ENCODE measurements at regions not wholly inside any gene's neighbourhood (a gene's known extent, or its start where the extent isn't known, plus 50 kb on each side); places are given as distances from the start of the nearest gene placed in this dataset.
"Not testable (repeated sequence)": the region's sequence is repeated elsewhere in the genome, so short reads cannot be mapped to it uniquely, and the experiment has no call there.

DNA sequence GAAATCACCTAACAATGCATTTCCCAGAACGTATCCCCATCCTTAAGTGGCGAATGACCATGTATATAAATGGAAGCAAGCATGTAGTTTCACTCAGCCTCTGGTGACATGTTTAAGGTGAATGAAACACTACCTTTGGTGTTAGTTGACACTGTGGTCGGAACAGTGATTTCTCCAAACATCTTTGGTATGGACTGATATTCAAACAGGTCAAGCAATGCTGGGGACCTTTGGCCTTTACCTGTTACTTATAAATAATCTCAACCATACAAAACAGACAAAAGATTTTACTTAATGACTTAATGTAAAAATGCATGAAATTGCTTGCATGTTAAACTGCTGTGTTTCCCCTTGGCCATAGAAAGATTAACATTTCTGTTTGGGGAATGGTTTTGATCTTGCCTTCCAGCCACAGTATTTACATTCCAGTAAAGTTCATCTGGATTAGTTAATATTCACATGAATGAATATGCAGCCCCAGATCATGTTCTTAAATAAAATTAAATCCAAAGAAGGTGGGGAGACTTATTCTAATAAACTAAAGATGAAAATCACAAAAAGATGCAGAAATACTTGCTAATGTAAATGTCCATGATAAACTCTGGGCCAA lies 74.4 kb upstream of the HES1 start:
- H3K4me3 ChIP-seq (ENCODE audit: low read depth, low read length), result no peak overlapping the region
- TF ChIP-seq, protein P1, sequence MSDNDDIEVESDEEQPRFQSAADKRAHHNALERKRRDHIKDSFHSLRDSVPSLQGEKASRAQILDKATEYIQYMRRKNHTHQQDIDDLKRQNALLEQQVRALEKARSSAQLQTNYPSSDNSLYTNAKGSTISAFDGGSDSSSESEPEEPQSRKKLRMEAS (IDR thresholded peaks at IDR 0.05; ENCODE audit: low read depth, low read length), result no peak
- TF ChIP-seq POLR2A (IDR thresholded peaks at IDR 0.05; ENCODE audit: extremely low read depth, insufficient read length) (no peak), MYC (IDR thresholded peaks at IDR 0.05; ENCODE audit: low read depth, low read length) (no peak)
- TF ChIP-seq, protein P2, sequence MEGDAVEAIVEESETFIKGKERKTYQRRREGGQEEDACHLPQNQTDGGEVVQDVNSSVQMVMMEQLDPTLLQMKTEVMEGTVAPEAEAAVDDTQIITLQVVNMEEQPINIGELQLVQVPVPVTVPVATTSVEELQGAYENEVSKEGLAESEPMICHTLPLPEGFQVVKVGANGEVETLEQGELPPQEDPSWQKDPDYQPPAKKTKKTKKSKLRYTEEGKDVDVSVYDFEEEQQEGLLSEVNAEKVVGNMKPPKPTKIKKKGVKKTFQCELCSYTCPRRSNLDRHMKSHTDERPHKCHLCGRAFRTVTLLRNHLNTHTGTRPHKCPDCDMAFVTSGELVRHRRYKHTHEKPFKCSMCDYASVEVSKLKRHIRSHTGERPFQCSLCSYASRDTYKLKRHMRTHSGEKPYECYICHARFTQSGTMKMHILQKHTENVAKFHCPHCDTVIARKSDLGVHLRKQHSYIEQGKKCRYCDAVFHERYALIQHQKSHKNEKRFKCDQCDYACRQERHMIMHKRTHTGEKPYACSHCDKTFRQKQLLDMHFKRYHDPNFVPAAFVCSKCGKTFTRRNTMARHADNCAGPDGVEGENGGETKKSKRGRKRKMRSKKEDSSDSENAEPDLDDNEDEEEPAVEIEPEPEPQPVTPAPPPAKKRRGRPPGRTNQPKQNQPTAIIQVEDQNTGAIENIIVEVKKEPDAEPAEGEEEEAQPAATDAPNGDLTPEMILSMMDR (IDR thresholded peaks at IDR 0.05; ENCODE audit: low read depth, low read length), result no peak
- no peak for DNase-seq (ENCODE audit: low read depth)

DNA sequence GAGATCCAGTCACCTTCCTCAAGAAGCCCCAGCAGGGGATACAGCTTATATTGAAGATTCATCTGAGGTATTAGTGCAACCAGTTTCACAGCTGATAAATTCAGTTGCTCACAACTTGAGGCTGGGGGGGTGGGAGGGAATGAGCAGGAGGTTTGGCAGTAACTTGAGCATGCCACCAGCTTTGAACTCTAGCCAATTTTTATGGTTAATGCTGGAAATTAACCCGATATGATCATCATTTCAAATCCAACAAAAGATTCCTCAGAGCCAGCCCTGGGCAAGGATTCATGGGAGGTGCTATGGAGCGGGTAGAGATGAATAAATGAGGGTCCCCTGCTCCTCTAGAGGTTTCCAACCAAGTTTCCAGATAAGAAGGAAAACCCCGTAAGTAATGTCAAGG lies 73.1 kb upstream of the HES1 start:
- no peak for DNase-seq (ENCODE audit: low read depth)
- TF ChIP-seq, protein P1 (IDR thresholded peaks at IDR 0.05; ENCODE audit: low read depth, low read length), result no peak
- TF ChIP-seq, protein P2 (IDR thresholded peaks at IDR 0.05; ENCODE audit: low read depth, low read length), result no peak
- TF ChIP-seq MYC (IDR thresholded peaks at IDR 0.05; ENCODE audit: low read depth, low read length) (no peak), POLR2A (IDR thresholded peaks at IDR 0.05; ENCODE audit: extremely low read depth, insufficient read length) (no peak)
- no peak overlapping the region for H3K4me3 ChIP-seq (ENCODE audit: low read depth, low read length)

DNA sequence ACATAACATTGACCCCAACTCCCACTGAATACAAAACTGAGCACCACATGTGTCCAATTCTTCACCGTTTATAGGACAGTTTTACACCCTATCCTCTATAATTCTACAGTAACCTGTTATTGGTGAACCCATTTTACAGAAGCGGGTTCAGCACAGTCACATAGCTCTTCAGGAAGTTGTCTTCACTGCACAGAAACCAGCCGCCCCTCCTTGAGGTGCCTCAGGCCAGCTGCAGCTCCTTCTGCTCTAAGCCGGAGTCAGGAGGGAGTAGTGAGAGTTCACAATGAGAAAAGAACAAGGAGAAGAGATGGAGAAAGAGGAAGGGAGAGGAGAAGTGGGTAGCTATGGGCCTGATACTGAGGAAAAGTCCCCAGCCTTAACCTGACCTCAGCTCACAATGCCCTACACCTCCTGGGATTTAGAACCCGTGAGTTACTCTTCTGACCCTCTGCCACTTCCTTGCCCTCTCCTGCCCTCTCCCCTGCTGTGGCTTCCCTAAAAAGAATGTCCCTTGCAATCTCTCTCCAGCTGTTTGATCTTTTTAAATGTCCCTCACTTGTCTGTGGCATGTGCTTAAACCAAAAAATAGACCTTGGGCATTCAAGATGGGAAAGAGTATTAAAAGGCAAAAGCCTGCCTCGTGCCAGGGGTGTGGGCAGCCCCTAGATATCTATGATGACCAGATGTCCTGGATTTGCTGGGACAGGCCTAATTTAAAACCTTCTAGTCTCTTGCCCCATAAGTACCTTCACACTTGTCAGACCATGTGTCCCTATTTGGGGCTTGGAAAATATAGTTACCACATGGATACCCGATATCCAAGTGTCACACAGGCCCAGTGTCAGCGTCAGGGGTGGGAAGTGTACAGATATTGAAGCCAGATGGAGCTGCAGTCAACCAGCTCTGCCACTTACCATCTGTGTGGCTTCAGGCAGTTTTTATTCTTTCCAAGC lies 71.3 kb upstream of the HES1 start:
- no peak overlapping the region for H3K4me3 ChIP-seq (ENCODE audit: low read depth, low read length)
- DNase-seq (ENCODE audit: low read depth), result no peak
- TF ChIP-seq, protein P2 (IDR thresholded peaks at IDR 0.05; ENCODE audit: low read depth, low read length), result no peak
- TF ChIP-seq, protein P1 (IDR thresholded peaks at IDR 0.05; ENCODE audit: low read depth, low read length), result no peak
- no peak for TF ChIP-seq POLR2A (IDR thresholded peaks at IDR 0.05; ENCODE audit: extremely low read depth, insufficient read length)
- no peak for TF ChIP-seq MYC (IDR thresholded peaks at IDR 0.05; ENCODE audit: low read depth, low read length)

DNA sequence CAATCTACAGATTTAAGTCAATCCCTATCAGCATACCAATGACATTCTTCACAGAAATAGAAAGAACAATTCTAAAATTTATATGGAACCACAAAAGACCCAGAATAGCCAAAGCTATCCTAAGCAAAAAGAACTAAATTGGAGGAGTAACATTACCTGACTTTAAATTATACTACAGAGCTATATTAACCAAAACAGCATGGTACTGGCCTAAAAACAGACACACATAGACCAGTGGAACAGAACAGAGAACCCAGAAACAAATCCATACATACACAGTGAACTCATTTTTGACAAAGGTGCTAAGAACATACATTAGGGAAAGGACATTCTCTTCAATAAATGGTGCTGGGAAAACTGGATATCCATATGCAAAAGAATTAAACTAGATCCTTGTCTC lies 68.6 kb upstream of the HES1 start:
- not testable (repeated sequence) for H3K4me3 ChIP-seq (ENCODE audit: low read depth, low read length); DNase-seq (ENCODE audit: low read depth)

DNA sequence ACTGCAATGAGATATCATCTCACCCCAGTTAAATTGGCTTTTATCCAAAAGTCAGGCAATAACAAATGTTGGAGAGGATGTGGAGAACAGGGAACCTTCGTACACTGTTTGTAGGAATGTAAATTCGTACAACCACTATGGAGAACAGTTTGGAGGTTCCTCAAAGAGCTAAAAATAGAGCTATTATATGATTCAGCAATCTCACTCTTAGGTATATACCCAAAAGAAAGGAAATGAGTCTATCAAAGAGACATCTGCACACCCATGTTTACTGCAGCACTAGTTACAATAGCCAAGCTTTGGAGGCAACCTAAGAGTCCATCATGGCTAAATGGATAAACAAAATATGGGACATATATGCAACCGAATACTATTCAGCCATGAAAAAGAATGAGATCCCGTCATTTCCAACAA lies 68.0 kb upstream of the HES1 start:
- TF ChIP-seq, protein P2 (IDR thresholded peaks at IDR 0.05; ENCODE audit: low read depth, low read length), result no peak
- no peak for TF ChIP-seq MYC (IDR thresholded peaks at IDR 0.05; ENCODE audit: low read depth, low read length)
- no peak overlapping the region for H3K4me3 ChIP-seq (ENCODE audit: low read depth, low read length)
- DNase-seq (ENCODE audit: low read depth), result no peak

DNA sequence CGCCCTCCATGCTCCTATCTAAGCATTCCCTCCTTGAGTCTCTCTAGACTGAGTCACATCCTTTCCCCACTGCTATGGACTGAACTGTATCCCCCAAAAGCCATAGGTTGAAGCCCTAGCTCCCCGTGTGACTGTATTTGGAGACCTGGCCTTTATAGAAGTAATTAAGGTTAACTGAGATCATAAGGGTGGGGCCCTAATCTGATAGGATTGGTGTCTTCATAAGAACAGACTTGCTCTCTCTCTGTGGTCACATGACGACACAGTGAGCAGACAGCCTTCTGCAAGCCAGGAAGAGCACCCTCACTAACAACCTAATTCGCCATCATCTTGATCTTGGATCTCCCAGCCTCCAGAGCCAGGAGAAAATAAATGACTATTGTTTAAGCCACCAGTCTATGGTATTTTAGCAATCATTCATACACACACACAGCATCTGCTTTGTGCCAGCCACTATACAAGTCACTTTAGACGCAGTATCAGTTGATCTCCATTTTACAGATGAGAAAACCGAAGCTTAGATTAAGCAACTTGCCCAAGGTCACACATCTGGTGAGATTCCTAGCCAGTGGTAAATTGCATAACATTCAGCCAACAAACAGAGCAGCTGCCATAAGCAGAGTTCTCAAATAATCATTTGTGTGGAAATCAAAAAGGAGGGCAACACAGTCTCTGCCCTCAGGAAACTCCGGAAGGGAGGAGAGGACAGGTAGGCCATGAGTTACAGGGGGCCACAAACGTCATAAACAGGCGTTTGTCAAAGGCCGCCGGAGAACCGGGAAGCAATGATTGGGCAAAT lies 66.3 kb upstream of the HES1 start:
- H3K4me3 ChIP-seq (ENCODE audit: low read depth, low read length), result peak overlapping the region; percentile 37
- peak; percentile 89 for DNase-seq (ENCODE audit: low read depth)
- TF ChIP-seq MYC (IDR thresholded peaks at IDR 0.05; ENCODE audit: low read depth, low read length), result 0 out of 2 replicates have a peak, but pooled peaks have one; percentile 16
- no peak for TF ChIP-seq POLR2A (IDR thresholded peaks at IDR 0.05; ENCODE audit: extremely low read depth, insufficient read length)
